Suppressor macrophage treated with lipopolysaccharide for 4 hours (primary cell): ENCODE measurements at regions not wholly inside any gene's neighbourhood (a gene's known extent, or its start where the extent isn't known, plus 50 kb on each side); places are given as distances from the start of the nearest gene placed in this dataset.

ENCODE experiments used
- DNase-seq: peaks from one replicate; pipeline ENCODE4 v3.0.0-alpha.2; 2020

GRCh38 chr12:110995615-110996014, 75.2 kb upstream of the MYL2 start:
- DNase-seq = no peak

- no peak for DNase-seq
Observed at GRCh38 chr12:110995016-110995415, 74.6 kb upstream of the MYL2 start.

- DNase-seq = no peak
Observed at GRCh38 chr12:110993434-110993833, 73.1 kb upstream of the MYL2 start.

- DNase-seq = no peak
Observed at GRCh38 chr12:110992909-110993308, 72.5 kb upstream of the MYL2 start.

- no peak for DNase-seq
Observed at GRCh38 chr12:110983811-110984210, 63.4 kb upstream of the MYL2 start.

GRCh38 chr12:110972866-110973265, 52.5 kb upstream of the MYL2 start:
- peak; percentile 9 for DNase-seq

GRCh38 chr12:110971936-110972335, 51.6 kb upstream of the MYL2 start:
- DNase-seq = no peak

- DNase-seq = no peak
Observed at GRCh38 chr12:110971189-110971920, 51.0 kb upstream of the MYL2 start.
